ENCODE measurements at regions not wholly inside any gene's neighbourhood (a gene's known extent, or its start where the extent isn't known, plus 50 kb on each side); places are given as distances from the start of the nearest gene placed in this dataset.
A peak's percentile ranks its signal among the peaks of the same experiment; 100 is the strongest.

GRCh38 chr16:51399908-51400670 is 249.0 kb upstream of the SALL1 start:
- DNase-seq: no peak
- no peak for ATAC-seq (ENCODE audit: poor library complexity)
- intact Hi-C loops (cut with DNase I): no loop called here

DNA sequence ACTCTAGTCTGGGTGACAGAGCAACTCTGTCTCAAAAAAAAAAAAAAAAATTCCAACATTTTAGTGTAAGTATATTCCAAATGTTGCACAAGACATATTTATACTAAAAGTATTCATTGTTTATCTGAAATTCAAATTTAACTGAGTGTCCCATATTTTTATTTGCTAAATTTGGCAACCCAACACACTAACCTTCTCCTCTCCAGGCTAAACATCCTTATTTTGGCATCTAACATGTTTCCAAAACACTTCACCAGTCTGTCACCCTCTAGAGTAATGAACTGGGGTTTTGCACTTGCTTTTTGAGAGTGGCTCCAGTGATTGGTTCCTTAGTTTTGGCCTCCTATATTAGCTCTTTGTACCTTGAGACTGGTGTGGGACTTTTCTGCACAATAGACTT is 243.4 kb upstream of the SALL1 start:
- DNase-seq: no peak
- intact Hi-C loops (cut with DNase I): no loop called here
- no peak for ATAC-seq (ENCODE audit: poor library complexity)

DNA sequence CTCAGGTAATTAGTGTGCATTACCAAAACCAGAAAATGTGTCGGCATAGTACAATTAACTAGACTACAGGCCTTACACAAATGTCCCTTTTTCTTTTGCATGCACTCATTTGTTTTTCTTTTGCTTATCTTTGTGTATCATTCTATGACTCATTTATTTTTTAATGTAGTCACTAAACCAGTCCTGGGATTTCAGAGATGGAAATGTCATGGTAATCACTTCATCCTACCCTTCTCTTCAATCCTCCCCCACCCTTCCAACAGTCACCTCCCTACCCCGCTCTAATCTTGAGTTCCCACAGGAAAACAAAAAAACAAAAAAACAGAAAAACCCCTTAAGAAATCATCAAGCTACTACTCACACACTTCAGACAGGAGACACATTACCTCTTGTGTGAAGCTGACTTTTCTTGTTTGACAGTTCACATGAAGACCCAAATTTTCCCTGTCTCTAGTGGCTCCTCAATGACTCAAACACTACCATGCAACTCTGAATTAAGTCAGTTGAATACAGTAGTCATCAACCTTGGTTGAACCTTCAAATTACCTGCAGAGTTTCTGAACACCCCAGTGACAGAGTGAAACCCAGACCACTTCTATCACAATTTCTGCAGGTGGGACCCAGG is 242.4 kb upstream of the SALL1 start:
- no peak for ATAC-seq (ENCODE audit: poor library complexity)
- DNase-seq: no peak
- intact Hi-C loops (cut with DNase I): no loop called here

DNA sequence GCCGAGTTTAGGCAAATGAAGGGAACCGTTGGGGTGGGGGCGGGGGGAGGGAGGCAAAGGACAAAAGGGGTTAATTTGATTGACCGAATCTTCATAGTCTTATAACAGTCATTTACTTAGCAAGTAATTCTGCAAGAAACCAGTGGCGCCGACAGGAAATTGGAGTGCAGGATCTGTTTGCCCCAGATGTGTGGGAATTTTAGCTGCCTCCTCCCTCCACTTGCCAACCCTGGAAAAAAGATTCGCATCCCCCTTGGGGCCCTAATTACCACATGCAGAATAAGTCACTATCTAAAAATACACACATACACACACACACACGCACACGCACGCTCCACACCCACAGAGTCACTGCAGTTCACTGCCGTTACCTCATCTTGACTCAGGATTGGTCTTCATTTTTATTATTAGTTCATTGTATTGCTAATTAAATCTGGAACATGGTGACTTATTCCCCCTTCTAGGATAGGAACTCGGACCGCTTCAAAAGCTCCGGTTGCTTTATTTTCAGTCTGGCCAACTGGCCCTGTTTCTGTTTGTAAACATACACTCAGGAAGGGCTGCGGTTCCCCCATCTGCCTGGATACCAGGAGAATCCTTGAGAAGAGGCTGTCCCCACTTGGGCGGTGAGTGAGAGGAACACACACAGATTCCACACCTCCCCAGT is 241.6 kb upstream of the SALL1 start:
- intact Hi-C loops (cut with DNase I): no loop called here
- DNase-seq (peak; percentile 37), ATAC-seq (ENCODE audit: poor library complexity) (no peak)

DNA sequence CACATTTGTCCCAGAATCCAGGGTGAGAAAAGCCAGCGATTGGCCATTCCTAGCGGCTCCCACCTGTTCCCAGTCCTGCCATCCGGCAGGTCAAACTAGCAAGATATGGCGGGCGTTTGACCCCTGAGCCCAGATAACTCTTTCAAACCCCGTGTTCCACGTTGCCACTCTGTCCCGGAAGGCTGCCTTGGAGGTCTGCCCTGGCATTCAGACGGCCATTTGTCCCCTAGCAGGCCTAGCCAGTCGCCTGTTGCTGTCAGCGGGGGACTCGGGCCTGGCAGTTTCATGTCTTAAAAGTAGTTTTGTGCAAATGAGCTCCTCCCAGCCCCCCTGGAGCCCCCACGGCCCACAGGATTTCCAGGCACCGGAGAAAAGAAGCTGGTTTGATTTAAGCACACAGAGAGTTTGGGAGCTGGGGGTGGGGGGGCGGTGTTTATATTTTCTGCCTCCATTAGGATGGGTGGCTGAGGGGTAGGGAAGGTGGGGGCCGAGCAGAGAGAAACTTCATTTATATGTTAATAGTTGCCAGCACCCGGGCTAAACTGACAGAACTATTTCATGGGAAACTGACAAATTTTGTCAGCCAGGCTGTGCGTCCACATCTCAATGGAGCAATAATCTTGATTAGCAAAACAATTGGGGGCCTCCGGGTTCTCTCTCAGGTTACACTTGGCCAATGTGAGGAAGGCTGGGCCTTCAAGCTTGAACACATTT is 240.9 kb upstream of the SALL1 start:
- no peak for ATAC-seq (ENCODE audit: poor library complexity)
- DNase-seq: no peak
- intact Hi-C loops (cut with DNase I): no loop called here

DNA sequence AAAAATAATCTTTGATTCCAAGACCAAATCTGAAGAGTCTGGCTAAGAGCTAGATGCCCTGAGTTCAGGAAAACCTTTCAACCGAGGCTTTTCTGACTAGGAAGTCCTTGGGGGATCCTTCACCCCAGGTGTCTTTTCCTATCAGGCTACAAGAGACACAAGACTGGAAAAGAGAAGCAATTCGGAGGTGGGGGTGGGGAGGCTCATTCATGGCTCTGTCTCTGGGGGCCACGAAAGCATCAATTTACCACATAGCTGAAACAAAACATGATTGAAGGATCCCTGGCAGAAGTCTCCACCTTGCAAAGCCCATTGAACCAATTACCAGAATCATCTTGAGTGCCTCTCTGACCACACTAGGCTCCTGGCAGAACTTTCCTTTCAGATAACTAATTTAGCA is 239.8 kb upstream of the SALL1 start:
- intact Hi-C loops (cut with DNase I): no loop called here
- DNase-seq (no peak), ATAC-seq (ENCODE audit: poor library complexity) (no peak)

GRCh38 chr16:51389881-51390280 is 238.8 kb upstream of the SALL1 start:
- DNase-seq: no peak
- intact Hi-C loops (cut with DNase I): no loop called here
- no peak for ATAC-seq (ENCODE audit: poor library complexity)

- DNase-seq: no peak
- ATAC-seq (ENCODE audit: poor library complexity): no peak
Measured at GRCh38 chr16:51388516-51388951, 237.5 kb upstream of the SALL1 start.

DNA sequence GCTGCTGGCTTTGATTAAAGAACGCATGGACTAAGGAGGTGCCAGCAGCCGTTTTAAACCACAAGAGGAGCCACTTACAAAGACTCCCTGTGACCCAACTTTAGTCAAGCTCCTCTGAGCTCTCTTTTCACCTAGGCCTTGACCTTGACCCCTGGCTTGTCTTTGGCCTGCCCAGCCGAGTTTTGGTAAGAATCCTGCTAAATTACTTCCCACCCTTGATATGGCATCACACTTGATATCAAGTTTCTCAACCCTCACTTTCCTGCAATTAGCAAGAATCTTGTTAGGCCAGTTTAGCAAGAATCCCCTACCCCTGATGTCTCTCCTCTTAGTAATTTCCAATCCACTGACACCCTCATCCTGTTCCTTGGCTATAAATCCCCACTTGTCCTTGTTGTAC is 232.8 kb upstream of the SALL1 start:
- intact Hi-C loops (cut with DNase I): no loop called here
- no peak for DNase-seq
- ATAC-seq (ENCODE audit: poor library complexity): no peak

More at GRCh38 chr16:51388516-51388951, 237.5 kb upstream of the SALL1 start:
- intact Hi-C loops (cut with DNase I): no loop called here

DNA sequence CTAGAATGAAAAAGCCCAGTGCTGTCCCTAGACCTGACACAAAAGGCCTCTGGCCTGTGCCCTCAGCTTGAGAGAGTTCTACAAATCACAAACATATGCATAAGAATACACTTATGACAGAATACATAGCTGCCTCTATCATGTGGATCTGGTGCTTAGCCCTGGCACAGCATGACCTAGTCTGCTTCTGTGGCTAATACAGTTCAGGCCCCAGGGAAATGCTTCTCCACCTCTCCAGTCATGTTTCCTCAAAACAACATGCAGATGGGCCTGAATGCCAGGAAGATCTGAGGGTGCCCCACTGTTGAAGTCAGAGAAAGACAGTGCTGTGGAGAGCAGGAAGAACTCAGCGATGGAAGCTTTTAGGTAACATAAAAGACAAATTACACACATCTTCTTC is 231.9 kb upstream of the SALL1 start:
- ATAC-seq (ENCODE audit: poor library complexity) (no peak), DNase-seq (no peak)
- intact Hi-C loops (cut with DNase I): no loop called here

- ATAC-seq (ENCODE audit: poor library complexity): no peak
- intact Hi-C loops (cut with DNase I): no loop called here
Measured at GRCh38 chr16:51382211-51382610, 231.1 kb upstream of the SALL1 start.

DNA sequence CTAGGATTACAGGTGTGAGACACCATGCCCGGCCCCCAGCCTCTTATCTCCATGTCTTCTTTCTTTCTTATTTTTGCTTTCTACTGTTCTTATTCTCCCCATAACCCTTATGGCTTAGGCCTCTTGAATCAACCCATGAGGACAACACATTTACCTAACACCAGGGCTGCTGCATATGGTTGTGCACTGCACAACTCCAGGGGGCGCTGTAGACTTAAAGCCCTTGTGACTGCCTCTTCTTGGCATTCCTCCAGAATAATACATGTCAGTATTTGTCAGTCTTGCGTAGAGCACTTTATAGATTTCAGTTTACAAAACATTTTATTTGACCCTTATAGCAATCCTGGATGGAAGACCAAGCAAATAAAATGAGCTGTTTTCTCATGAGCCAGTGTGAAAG is 225.0 kb upstream of the SALL1 start:
- no peak for ATAC-seq (ENCODE audit: poor library complexity)
- DNase-seq: no peak
- intact Hi-C loops (cut with DNase I): no loop called here

More at GRCh38 chr16:51382211-51382610, 231.1 kb upstream of the SALL1 start:
- DNase-seq: no peak

DNA sequence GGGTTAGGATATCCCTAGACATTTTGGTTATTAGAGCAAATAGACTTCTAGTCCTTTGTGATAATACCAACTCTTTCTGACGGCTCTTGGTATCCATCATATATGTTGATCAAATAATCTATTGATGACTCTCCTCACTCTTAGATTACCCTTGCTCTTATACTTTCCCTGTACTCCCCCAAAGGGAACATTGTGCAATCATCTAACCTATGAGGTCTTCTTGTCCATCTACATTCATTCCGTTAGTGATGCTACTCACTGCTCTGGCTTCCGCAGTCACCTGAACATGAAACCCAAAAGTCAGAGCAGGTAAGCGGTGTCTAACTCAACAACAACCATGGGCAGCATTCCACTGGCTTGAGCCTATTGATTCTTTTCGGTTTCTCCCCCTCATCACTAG is 223.7 kb upstream of the SALL1 start:
- ATAC-seq (ENCODE audit: poor library complexity): no peak
- no peak for DNase-seq

GRCh38 chr16:51374346-51374745 is 223.3 kb upstream of the SALL1 start:
- DNase-seq: no peak
- ATAC-seq (ENCODE audit: poor library complexity): no peak
- intact Hi-C loops (cut with DNase I): no loop called here

More for the DNA sequence above, 223.7 kb upstream of the SALL1 start:
- intact Hi-C loops (cut with DNase I): no loop called here

- no peak for DNase-seq
- ATAC-seq (ENCODE audit: poor library complexity): no peak
- intact Hi-C loops (cut with DNase I): no loop called here
Measured at GRCh38 chr16:51365715-51366114, 214.6 kb upstream of the SALL1 start.

DNA sequence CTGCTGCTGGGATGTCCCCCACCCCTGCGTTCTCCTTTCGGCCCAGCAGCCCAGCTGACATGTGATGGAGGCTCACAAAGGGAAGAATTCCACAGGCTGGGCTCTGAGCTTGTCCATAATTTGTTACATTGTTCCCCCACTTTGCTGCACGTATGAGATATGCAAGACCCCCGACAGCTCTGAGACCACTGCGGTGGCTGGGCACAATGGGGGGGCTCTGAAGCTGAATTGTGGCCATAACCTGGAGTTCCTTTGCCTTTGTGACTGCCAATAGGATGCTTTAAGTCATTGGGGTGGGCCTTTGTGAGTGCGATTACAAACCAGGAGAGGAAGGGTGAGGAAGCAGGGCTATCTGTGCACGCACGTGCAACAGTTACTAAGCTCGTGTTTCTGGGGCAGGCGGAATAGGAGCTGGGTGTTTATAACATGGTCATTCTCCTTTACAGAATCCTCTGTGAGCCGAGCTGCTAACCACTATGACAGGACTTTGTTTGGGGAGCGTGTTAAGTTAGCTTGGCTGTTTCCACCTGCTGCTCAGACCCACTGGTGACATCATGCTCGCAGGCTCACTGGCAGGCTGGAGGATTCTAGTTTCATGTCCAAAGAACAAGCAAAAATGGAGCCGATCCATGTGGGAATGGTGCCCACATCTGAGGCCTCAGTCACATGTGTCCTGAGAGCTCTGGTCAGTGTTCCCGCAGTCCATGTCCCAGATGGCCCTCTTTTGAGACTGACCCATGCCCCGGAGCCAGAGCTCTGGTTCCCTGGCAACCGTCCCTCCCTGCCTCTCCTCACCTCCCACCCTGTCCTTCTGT is 208.3 kb upstream of the SALL1 start:
- ATAC-seq (ENCODE audit: poor library complexity) (peak; percentile 58), DNase-seq (peak; percentile 66)
- intact Hi-C loops (cut with DNase I): no loop called here

GRCh38 chr16:51357839-51358238 is 206.8 kb upstream of the SALL1 start:
- no peak for ATAC-seq (ENCODE audit: poor library complexity)
- intact Hi-C loops (cut with DNase I): no loop called here

DNA sequence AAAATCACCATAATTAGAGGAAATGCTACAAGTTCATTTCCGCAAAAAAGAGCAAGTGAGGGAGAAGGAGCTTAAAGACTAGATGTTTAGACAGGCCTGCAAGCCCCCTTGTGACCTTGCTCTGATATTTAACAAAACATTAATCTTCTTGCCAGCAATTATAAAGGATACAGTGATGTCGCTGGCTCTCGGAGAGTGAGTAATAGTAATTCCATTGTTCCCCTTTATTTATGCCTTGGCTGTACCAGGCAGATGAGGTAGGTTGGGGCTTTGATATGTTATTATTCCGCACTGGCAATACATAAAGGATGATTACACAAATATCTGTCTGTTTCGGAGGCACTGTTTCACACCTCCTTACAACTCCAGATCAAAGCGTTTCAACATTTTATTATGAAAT is 204.8 kb upstream of the SALL1 start:
- intact Hi-C loops (cut with DNase I): no loop called here
- ATAC-seq (ENCODE audit: poor library complexity) (no peak), DNase-seq (no peak)

More at GRCh38 chr16:51357839-51358238, 206.8 kb upstream of the SALL1 start:
- no peak for DNase-seq

DNA sequence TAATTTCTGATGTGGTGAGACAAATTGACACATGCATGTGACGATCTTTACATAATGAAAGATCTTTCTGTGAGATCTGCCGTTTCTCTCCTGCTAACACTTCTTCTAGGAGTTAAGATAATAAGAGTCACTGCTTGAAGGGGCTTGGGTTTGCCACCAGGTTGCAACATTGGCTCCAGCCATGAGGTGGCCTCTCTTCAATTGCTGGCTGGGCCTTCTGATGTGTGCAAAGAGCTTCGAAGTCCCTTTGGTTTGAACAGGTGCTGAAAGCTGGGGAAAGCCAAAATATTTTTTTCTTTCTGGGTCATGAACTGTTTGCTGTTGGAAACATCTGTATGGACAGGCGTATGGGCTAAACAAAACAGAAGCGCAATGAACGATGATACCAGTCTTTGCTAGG is 204.1 kb upstream of the SALL1 start:
- DNase-seq (no peak), ATAC-seq (ENCODE audit: poor library complexity) (no peak)
- intact Hi-C loops (cut with DNase I): no loop called here
